HCEC 1CT (cell line): ENCODE measurements at regions not wholly inside any gene's neighbourhood (a gene's known extent, or its start where the extent isn't known, plus 50 kb on each side); places are given as distances from the start of the nearest gene placed in this dataset.

Experiments used
- DNase-seq: peaks from one replicate; pipeline ENCODE4 v3.0.0-alpha.2; 2017

DNA sequence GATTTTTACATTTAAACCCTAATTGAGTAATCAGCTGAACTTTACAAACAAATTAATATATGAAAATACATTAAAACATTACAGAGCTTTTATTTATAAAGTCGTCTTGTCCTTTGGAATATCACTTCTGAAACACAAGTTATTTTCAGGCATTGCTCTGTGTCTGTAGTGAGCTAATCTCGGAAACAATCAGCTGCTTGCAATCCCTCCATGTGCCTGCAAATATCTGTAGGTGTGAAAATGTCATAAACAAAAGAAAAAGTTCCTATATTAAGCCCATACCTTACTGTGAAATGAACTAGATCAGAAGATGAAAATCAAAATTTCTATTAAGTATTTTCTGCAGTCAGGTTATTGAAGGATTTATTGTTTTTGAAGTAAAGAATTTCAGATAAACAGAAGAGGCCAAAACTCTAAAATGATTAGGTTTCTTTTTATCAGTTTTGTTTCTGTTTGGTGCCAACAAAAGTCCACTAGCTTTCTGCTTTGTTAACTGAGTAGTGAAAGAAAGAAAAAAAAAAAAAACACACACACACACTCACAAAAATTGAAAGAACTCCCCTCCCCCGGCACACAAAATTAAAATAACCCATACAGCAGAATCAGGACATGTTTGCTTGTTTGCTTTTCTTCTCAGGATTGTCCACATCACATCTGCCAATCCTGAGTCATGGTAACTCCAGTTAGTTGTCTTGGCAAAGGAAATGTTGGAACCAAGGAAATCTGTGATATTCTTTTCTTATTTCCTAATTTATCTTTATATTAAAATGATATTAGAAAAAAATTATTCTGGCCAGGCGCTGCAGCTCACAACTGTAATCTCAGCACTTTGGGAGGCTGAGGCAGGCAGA lies 627.0 kb upstream of the SLC39A10 start:
- DNase-seq = no peak

DNA sequence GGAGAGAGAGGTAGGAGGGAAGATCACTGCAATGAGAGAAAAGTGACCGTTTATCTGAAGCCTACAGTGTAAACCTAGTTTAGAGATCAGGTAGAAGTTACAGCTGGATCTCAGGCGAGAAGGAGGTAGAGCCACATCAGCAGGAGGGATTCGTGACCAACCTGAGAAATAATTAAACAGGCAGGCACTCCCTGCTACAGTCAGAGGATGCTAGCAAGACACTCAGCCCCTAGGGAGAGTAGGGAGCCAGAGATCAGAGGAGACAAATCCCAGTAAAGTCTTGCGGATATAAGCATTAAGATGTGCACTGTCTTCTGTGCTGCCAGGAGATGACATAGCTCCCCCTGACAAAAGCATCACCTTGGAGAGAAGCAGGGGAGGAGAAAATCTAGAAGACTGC lies 629.1 kb upstream of the SLC39A10 start:
- DNase-seq = no peak

DNA sequence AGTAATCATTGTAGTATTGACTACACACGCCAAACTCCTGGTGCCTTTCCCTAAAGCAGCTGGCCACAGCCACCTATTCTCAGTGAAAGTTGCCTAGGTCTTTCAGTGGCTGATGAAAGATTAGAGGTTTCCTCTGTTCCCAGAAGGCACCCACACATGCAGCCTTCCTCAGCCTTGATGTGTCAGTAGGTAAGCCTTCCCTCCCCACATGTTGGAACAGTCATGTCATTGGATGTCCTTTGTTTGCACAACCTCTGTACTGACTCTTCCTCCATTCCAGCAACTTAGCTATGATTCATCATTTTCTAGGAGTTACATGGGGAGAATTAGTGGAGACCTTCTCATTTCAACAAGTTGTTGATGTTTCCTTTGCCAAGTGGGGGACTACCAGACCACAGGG lies 630.8 kb upstream of the SLC39A10 start:
- DNase-seq = peak; percentile 30

DNA sequence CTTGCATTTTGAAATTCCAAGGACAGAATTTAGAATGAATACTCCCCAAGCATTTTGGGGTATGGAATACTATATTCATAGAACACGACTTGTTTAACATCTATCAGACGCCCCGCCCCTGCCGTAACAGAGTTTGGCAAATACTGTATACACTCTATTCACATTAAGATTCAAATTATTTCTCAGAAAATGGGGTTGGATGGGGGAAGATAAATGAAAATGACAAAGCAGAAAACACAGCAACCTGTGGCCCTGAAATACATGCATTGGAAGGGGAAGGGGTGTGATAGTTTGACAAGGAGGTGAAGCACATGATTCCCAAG lies 634.6 kb upstream of the SLC39A10 start:
- DNase-seq = no peak

DNA sequence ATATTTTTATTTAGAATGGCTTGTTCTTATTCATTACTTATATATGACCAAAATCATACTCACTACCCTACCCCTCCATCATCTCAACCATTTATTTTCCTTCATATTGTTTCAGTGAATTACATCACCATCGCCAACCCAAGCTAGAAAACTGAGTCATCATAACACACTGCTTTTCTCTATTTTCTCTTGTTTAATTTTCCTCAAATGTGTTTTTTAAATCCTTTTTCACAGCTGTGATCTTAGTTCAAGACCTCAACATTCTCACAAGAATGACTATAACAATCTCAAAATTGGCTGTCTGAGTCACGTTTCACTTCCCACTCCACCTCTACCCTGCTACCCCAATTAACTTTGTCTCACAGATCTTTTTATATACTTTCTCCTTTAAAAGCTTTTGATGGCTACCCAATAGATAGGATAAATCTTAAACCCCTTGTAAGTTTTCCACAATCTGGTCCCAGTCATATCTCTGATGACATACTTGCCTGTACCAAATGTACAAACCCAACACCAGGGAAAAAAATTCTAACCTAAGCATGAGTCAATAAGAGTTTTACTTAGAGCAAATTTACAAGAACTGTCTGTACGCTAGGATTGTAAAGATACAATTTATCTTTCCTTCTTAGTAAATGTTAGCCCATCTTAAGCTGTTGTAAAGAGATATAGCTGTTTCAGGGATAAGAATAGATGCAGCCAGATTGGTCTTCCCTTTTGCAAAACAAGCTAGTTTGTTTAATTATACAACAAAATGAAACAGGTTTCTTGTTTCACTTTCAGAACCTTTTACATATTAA lies 635.1 kb upstream of the SLC39A10 start:
- no peak for DNase-seq

DNA sequence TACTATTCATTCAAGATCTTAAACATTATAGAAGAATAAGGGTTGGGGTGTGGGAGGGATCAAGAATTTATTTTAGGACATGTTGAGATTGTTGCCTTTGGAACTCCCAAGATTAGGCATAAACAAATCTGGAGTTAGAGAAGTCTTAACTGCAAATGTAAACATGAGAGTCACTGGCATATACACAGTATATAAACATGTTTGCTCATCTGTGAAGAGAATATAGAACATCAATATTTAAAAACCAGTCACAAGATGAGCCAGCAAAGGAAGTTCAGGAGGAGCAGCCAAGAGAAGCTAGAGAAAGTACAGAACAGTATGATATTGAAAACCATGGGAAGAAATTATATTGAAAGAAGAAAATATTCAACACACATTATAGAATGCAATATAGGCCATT lies 638.6 kb upstream of the SLC39A10 start:
- no peak for DNase-seq

DNA sequence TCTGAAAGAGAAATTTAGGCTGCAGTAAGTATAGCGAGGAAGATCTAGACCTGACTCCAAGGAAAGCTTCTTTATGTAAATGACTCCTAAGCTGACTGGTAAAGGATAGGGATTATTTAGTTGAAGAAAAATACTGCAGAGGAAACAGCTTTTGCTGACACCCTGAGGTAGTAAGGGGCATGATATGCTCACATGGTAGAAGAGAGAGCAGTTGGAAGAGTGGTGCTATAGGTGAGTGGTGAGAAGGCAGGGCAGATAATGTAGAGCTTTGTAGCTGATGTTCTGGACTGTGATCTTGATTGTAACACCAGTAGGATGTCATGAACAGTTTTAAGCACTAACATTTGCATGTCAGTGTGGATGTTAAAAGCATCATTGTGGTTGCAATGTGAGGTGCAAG lies 639.1 kb upstream of the SLC39A10 start:
- DNase-seq = peak; percentile 11

DNA sequence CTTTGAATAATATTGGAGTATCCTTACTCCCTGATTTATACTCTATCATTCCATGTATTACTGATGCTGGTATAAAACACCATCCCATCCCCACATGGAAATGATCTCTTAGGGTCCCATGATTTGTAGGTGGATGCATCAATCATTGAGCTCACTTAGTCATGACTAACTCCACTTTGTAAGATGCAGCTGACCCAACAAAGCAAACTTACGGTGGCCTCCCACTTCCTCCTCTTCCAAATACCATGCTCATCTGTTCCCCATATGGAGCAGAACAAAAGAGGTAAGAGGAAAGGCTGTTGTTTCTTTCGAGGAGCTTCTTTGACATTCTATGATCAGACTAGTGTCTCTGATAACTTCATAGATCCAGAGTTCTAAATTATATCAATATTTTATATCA lies 640.2 kb upstream of the SLC39A10 start:
- no peak for DNase-seq

DNA sequence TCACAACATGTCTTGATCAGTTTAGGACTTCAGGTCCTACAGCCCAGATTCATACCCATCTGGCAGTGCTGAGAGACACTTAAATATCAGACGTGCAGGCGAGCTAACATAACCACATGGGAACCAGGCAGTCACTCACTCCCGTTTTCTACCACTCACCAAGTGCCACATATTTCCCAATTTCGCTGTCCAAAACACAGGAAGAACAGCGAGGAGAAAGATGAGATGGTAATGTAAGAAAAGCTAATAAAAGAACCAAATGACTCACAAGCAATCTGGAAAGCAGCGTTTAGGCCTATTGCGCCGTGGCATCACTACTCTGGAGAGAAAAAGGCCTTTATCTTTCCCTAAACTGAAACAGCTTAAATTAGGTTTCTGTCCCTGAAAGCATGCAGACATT lies 647.8 kb upstream of the SLC39A10 start:
- DNase-seq = peak; percentile 66

DNA sequence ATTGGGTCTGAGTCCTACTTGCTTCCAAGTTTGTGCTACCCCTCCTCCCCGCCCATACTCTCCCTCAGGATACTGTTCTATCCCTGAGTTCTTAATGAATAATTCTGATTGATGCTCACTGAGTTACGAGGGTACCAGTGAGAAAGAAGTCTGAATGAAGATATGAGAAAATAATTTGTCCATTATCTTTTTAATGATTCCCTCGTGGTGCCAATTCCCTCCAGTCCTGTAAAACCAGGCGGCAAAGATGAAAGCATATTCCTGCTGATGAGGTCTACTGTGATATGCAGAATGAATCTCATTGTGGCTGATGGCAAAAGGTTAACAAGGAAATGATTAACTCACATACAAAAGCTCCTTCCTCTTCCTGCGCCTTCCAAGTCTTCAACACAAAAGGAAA lies 650.2 kb upstream of the SLC39A10 start:
- no peak for DNase-seq

DNA sequence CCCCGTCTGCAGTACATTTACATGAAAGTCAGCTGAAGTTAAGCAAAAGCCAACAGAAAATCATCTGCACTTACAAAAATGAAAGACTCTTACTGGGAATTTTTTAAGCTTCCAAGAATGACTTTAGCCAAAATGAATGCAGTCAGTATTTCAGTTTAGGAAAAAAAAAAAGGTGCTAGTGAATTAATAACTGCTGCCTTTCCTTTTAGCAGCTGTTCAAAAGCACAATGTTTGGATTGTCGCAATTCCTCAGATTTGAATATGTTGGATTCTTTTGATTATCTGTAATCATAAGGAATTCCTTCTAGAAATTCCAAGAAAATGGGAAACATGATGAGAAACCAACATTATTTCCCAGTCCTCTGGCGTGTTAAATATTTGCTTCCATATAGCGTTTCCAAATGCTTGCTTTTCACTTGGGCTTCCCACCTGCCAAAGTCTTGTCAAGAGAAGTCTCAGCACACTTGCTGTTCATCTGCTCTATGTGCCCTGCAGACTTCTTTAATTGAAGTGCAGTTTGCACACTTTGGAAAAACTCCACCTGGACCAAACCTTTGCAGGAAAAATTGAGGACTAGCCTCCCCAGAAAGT lies 653.0 kb upstream of the SLC39A10 start:
- no peak for DNase-seq

DNA sequence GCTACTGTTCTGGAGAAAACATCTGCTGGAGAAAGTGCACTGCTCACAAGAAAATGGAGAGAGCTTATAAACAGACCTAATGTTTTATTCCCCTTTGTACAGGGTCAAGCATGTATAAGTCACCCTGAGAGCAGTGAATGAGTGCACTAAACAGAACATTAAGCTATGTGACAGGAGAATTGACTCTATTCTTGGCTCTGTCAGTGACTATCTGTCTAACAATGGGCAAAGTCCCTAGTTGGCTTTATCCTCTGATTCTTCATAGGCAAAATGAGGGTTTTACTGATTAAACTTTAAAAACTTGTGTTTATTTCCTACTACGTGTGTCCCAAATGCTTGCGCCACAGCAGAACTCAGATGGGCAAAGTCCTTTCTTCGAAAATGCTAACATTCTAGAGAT lies 655.1 kb upstream of the SLC39A10 start:
- no peak for DNase-seq

DNA sequence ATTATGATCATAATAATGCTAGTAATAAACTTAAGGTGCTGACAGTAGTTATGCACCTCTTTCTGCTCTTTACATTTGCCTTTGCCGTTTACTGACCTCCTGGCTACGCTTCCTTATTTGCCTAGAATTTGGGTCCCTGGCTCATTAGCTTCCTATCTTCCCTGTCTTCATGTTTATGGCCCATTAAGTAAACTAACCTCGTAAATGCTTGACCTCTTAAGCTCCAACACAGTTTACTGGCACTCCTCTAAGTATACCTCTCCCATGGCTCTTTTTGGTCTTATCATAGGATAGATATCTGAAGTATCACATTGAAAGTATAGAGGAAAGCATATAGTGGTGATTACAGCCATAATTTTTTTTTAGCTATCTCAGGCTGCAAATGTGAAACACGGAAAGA lies 657.3 kb upstream of the SLC39A10 start:
- DNase-seq = no peak

DNA sequence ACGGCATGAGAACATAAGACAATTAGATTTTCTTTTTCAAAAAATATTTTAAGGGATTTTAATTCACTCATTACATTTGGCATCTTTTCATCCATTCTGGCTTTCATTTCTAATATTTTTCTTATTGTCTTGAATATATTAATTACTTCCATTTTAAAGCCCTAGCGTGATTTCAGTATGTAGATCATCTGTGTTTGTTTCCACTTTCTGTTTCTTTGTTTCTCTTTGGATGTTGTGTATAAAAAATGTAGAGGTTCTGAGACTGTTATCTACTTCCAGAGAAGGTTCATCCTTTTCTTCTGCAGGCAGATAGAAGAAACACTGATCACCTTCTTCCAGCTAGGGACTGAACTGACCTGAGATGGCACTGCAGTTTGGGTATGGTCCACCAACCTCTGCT lies 664.4 kb upstream of the SLC39A10 start:
- DNase-seq = no peak

DNA sequence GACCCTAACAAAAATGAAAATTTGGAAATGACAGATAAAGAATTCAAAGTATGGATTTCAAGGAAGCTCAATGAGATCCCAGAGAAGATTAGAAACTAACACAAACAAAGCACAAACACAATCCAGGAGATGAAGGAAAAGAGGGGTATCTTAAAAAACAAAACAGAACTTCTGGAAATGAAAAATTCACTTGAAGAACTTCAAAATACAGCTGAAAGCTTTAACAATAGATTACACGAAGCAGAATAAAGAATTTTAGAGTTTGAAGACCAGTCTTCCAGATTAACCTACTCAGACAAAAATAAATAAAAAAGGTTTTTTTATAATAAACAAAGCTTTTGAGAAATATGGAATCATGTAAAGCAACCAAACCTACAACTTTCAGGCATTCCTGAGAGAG lies 671.8 kb upstream of the SLC39A10 start:
- no peak for DNase-seq

DNA sequence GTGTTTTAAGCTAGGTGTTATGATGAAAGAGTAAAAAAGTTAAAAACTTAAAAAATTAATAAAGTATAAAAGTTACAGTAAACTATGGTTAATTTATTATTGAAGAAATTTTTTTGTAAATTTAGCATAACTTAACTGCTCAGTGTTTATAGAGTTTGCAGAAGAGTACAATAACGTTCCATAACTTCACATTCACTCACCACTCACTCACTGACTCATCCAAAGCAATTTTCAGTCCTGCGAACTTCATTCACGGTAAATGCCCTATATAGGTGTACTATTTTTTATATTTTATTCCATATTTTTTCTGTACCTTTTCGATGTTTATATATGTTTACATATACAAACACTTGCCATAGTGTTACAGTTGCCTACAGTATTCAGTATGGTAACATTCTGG lies 694.8 kb upstream of the SLC39A10 start:
- no peak for DNase-seq

DNA sequence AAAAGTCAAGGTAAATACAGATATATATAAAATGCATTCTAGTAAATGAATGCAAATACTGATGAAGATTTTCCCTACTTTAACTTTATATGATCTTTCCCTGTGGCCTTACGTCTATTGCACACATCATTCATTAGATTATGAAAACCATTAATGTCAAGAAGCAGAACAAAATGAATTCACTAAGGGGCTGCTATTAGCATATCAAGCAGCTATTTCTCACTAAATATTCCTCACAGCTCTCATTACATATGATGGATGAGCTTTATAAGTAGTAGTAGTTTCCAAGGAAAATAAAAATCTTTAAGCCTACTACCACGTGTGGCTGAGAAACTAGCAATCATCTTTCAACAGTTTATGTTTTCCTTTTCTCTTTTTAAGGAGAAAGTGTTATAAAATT lies 702.8 kb upstream of the SLC39A10 start:
- DNase-seq = no peak

DNA sequence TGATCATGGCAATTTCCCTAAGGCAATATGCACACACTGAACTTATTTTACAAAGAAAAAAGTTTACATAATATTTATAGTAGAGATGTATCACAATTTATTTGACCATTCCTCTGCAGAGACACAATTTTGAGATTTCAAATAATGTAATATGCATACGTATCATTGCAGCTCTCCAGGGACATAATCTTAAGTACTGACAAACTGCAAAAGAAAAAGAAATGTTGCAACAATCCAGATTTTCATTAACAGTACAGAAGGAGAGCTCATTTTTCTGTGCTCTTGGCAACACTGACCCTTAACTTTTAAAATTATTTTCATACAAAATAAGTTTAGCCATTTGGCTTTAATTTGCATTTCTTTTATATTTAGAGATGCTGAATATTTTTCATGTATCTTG lies 710.2 kb upstream of the SLC39A10 start:
- DNase-seq = no peak

DNA sequence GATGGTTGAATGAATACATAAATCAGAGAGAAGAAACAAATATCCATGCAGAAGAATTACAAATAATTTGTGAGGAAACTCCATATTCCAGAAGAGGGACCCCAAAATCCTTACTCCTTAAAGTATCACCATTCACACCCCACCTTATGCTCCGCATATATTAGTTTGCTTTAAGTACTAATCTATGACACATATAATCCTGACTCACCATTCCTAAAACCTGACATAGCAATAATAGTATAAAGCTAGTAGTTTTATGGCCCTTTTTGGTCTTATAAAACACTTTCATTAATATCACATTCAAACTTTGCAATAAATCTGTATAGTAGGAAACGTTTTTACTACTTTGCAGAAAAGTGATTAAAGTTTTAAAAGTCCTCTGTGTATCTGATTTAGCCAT lies 719.0 kb upstream of the SLC39A10 start:
- no peak for DNase-seq

DNA sequence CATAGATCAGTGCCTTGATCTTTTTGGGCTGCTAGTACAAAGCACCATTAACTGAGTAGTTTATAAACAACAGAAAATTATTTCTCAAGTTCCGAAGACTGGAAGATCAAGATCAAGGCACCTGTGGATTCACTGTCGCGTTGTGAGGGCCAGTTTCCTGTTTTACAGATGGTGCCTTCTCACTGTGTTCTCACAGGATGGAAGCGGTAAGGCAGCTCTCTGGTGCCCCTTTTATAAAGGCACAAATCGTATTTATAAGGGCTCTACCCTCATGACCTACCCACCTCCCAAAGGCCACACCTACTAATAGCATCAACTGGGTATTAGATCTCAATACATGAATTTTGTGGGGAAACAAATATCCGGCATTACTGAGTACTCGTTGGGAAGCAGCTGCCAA lies 729.5 kb upstream of the SLC39A10 start:
- DNase-seq = no peak

DNA sequence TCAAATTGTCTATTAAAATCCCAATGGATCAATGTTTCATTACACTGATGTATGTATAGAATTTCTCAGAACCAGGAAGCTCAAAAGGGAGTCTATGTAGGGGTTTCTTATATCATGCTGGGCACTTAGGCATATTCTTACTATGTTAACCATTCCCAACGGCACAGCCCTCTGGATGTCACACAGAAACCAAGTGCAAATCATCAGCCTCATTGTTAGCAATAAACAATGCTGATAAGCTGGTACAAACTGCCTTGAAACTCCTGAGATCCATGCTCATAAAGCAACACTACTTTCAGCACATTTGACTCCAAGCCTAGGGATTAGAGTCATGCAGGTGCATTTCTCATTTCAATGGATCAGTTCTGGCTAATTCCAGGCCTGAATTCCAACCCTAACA lies 730.2 kb upstream of the SLC39A10 start:
- no peak for DNase-seq

DNA sequence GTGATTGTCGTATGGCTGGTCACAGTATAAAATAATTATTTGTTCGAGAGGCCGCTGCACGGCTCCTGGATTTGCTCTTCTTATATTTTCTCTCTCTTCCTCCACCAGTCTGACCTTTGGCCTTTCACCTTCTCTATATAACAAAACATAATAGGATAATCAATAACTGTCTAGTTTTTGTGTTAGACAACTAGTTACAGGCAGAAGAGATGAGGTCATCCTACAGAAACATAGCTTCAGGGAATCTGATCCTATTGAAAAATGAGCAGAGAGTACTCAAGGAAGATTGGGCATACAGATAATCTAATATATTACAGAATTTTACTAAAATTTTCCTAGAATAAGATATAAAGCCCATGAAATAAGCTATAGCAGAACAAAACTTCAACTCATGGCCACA lies 731.3 kb upstream of the SLC39A10 start:
- DNase-seq = no peak

DNA sequence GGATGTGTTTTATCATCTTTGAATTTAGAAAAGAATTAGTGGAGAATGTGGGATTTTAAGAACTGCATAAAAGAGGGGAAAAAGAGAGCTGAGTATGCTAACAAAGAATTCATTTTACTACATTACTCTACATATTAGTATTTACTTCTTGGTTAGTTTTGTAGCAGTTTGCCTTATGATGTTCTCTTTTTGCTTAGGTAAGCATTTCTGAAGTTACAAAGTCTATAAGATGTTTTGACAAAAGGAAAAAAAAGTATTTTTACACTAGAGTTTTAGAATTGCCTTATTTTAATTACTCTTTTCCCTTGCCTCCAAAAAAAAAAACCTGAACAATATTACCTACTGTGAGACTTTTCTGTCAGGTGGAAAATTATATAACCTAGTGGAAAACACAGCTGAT lies 739.5 kb upstream of the SLC39A10 start:
- no peak for DNase-seq

DNA sequence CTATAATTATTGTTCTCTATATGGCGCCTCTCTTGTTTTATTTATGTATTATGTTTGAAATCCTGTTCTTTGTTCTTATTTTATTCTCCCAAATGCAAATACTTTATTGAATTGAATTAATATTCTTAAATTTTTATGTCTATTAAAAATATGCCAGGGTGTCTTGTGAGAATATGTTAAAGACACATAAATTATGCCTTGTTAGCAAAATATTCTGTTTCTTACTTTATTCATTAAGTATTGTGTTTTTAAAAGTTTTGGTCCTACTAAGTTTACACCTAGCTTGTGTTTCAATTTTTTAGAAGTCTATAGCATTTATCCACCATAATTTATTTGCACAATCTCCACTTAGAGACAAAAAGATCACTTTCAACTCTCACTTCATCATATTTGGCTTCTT lies 741.5 kb upstream of the SLC39A10 start:
- DNase-seq = no peak
